Lung (tissue), 11 donors: ENCODE measurements at regions not wholly inside any gene's neighbourhood (a gene's known extent, or its start where the extent isn't known, plus 50 kb on each side); places are given as distances from the start of the nearest gene placed in this dataset.

Experiments used
- ATAC-seq: fragments of 200-7000 bp; cut with Tn5 transposase; one replicate; pipeline ENCODE4 v1.9.1; 2020; ENCODE audit warnings: moderate number of reproducible peaks; ENCODE audit not compliant: insufficient read depth, low FRiP score
- DNase-seq, 3 donors: peaks; one replicate each; pipeline ENCODE4 v3.0.0-alpha.2; 2013 to 2017
- H3K27ac ChIP-seq, 2 donors: one replicate each; pipeline ENCODE4 v1.5.1; 2013; ENCODE audit warnings: mild to moderate bottlenecking in 2 of 2, moderate library complexity in 2 of 2, control low read depth in 1 of 2, inconsistent platforms in 1 of 2, low read depth in 1 of 2, low read length in 1 of 2
- H3K27me3 ChIP-seq, 3 donors: one replicate each; pipeline ENCODE4 v1.5.1; 2013; ENCODE audit warnings: low read length in 2 of 3; ENCODE audit not compliant: control insufficient read depth in 3 of 3, insufficient read depth in 3 of 3
- H3K36me3 ChIP-seq, 4 donors: one replicate each; pipeline ENCODE4 v1.5.1; 2013; ENCODE audit warnings: low read length in 4 of 4, mild to moderate bottlenecking in 1 of 4, moderate library complexity in 1 of 4; ENCODE audit not compliant: control insufficient read depth in 4 of 4, insufficient read depth in 4 of 4
- H3K4me1 ChIP-seq, 5 donors: one replicate each; pipeline ENCODE4 v1.5.1; 2013; ENCODE audit warnings: low read length in 5 of 5, mild to moderate bottlenecking in 2 of 5, moderate library complexity in 1 of 5; ENCODE audit not compliant: control insufficient read depth in 5 of 5, insufficient read depth in 5 of 5
- H3K4me3 ChIP-seq: one replicate; pipeline ENCODE4 v1.5.1; 2013; ENCODE audit warnings: mild to moderate bottlenecking, control low read depth, moderate library complexity
- H3K9ac ChIP-seq, 2 donors: one replicate each; pipeline ENCODE4 v1.5.1; 2013; ENCODE audit warnings: low read length in 2 of 2, control low read depth in 1 of 2; ENCODE audit not compliant: insufficient read depth in 1 of 2
- H3K9me3 ChIP-seq, 4 donors: one replicate each; pipeline ENCODE4 v1.5.1; 2013; ENCODE audit warnings: low read length in 3 of 4, mild to moderate bottlenecking in 1 of 4, moderate library complexity in 1 of 4; ENCODE audit not compliant: control insufficient read depth in 4 of 4, insufficient read depth in 3 of 4
- WGBS, 2 donors: extraction: QIAGEN DNeasy Blood & Tissue Kit; methylation state at CpG; one replicate each; pipeline ENCODE4 v1.1.7; 2013; 5-methylcytosine and 5-hydroxymethylcytosine counted together
- TF ChIP-seq, protein P1 (sequence below): IDR thresholded peaks from 2 replicates; pipeline ENCODE4 v1.5.1; 2012; ENCODE audit warnings: mild to moderate bottlenecking; ENCODE audit errors: control extremely low read depth, extremely low read depth
- donor health status: control.
- donor health status: control.
- donor health status: Bipolar disorder and iron deficiency.
- donor health status: healthy.
- donor health status: DM: yes; HTN: yes; CAD: no.

GRCh38 chr12:30450872-30451271 is 244.8 kb downstream of the IPO8 start:
- Histone ChIP-seq H3K27me3 (no peaks in the 10 kb centered on the region), H3K27ac (no peak overlapping the region), H3K36me3 (no peaks in the 10 kb centered on the region), H3K4me1 (no peaks in the 10 kb centered on the region), H3K9me3 (peaks cover 0 to 4% (median under 1%) of the 10 kb centered on the region in 4 donors), H3K9ac (no peak overlapping the region), H3K4me3 (no peak overlapping the region)
- 81% methylated on average over 2 of the region's 2 CpGs for WGBS, 2 donors
- TF ChIP-seq, protein P1, sequence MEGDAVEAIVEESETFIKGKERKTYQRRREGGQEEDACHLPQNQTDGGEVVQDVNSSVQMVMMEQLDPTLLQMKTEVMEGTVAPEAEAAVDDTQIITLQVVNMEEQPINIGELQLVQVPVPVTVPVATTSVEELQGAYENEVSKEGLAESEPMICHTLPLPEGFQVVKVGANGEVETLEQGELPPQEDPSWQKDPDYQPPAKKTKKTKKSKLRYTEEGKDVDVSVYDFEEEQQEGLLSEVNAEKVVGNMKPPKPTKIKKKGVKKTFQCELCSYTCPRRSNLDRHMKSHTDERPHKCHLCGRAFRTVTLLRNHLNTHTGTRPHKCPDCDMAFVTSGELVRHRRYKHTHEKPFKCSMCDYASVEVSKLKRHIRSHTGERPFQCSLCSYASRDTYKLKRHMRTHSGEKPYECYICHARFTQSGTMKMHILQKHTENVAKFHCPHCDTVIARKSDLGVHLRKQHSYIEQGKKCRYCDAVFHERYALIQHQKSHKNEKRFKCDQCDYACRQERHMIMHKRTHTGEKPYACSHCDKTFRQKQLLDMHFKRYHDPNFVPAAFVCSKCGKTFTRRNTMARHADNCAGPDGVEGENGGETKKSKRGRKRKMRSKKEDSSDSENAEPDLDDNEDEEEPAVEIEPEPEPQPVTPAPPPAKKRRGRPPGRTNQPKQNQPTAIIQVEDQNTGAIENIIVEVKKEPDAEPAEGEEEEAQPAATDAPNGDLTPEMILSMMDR: no peak
- ATAC-seq (no peak), DNase-seq (peak in 1 of 3 donors; percentile 12)

DNA sequence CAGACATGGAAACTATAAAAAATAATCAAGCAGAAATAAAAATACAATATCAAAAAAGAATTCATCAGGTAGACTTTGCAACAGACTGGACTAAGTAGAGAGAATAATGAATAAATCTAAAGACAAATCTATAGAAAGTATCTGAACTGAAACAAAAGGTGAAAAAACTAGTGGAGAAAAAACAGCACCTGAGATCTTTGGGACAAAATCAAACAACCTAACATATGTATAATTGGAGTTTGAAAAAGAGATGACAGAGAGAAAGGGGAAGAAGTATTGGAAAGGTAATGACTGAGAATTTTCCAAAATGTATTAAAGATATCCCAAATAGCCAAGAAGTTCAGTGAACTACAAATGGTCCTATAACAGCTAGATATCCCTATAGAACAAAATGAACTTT is 245.4 kb downstream of the IPO8 start:
- no peak for DNase-seq
- Histone ChIP-seq H3K36me3 (no peaks in the 10 kb centered on the region), H3K4me3 (no peak overlapping the region), H3K9ac (no peak overlapping the region), H3K4me1 (no peaks in the 10 kb centered on the region), H3K27ac (no peak overlapping the region), H3K9me3 (peaks cover 0 to 4% (median under 1%) of the 10 kb centered on the region in 4 donors), H3K27me3 (no peaks in the 10 kb centered on the region)
- no peak for ATAC-seq
- TF ChIP-seq, protein P1: no peak

DNA sequence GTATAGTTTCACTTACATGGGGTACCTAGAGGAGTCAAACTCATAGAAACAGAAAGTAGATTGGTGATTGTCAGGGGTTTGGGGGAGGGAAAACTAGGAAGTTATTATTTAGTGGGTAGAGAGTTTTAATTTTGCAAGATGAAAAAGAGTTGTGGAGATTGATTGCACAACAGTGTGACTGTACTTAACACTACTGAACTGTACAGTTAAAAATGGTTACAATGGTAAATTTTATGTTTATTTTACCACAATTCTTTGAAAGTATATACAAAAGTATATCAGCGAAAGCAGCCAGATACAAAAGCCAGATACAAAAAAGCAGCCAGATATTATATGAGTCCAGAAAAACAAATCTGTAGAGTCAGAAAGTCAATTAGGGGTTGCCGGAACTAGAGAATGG is 247.6 kb downstream of the IPO8 start:
- H3K4me1 ChIP-seq: no peaks in the 10 kb centered on the region
- no peak overlapping the region for H3K9ac ChIP-seq
- H3K9me3 ChIP-seq: peaks cover 0 to 4% (median 0%) of the 10 kb centered on the region in 4 donors
- no peak overlapping the region for H3K4me3 ChIP-seq
- TF ChIP-seq, protein P1: no peak
- no peak overlapping the region for H3K27ac ChIP-seq
- no peaks in the 10 kb centered on the region for H3K36me3 ChIP-seq
- ATAC-seq (no peak), DNase-seq (no peak)
- WGBS, 2 donors: 78 to 94% methylated on average over 2 of the region's 2 CpGs
- no peaks in the 10 kb centered on the region for H3K27me3 ChIP-seq

GRCh38 chr12:30447061-30447750 is 248.5 kb downstream of the IPO8 start:
- Histone ChIP-seq H3K36me3 (no peaks in the 10 kb centered on the region), H3K4me3 (no peak overlapping the region), H3K9me3 (peaks cover 0 to 4% (median 0%) of the 10 kb centered on the region in 4 donors), H3K4me1 (no peaks in the 10 kb centered on the region), H3K27ac (no peak overlapping the region), H3K9ac (no peak overlapping the region), H3K27me3 (no peaks in the 10 kb centered on the region)
- DNase-seq (no peak), ATAC-seq (no peak)
- WGBS, 2 donors: 65 to 69% methylated on average over 6 of the region's 6 CpGs
- TF ChIP-seq, protein P1: no peak
